GM12874 (cell line): ENCODE measurements at regions not wholly inside any gene's neighbourhood (a gene's known extent, or its start where the extent isn't known, plus 50 kb on each side); places are given as distances from the start of the nearest gene placed in this dataset.

Experiments used
- TF ChIP-seq, protein P1 (sequence below): IDR thresholded peaks from 2 replicates; pipeline ENCODE4 v1.5.1; 2011; ENCODE audit warnings: low read depth, mild to moderate bottlenecking, control low read depth, low read length, moderate library complexity; ENCODE audit not compliant: insufficient read depth

DNA sequence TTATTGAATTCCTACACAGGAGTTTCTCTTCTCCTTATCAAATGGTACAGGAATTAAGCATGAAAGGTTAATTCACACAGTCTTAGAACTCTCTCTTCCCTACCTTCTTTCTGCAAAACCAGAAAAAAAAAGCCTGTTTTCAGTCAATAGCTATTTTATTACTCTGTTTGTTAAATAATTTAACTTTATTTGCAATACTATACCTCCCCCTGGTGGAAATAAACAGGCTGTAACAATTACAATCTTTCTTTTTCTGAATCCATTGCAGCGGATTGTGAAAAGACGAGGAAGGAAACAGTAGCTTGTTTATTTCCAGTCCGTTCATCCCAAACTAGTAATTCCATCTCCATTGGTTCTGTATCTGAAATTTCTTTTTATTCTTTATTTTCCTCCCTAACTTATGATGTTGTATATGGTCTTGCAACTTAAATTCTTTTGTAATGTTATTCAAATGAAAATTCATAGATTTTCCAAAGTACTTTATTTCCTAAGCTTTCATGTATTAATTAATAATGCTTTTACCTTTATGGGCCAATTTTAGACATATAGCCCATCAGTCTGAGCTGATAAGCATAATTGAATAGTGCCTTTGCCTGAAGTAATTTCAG is 165.2 kb downstream of the SH3BP4 start:
- TF ChIP-seq, protein P1, sequence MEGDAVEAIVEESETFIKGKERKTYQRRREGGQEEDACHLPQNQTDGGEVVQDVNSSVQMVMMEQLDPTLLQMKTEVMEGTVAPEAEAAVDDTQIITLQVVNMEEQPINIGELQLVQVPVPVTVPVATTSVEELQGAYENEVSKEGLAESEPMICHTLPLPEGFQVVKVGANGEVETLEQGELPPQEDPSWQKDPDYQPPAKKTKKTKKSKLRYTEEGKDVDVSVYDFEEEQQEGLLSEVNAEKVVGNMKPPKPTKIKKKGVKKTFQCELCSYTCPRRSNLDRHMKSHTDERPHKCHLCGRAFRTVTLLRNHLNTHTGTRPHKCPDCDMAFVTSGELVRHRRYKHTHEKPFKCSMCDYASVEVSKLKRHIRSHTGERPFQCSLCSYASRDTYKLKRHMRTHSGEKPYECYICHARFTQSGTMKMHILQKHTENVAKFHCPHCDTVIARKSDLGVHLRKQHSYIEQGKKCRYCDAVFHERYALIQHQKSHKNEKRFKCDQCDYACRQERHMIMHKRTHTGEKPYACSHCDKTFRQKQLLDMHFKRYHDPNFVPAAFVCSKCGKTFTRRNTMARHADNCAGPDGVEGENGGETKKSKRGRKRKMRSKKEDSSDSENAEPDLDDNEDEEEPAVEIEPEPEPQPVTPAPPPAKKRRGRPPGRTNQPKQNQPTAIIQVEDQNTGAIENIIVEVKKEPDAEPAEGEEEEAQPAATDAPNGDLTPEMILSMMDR: peak; percentile 24; the same call in 1 of the 2 replicates

DNA sequence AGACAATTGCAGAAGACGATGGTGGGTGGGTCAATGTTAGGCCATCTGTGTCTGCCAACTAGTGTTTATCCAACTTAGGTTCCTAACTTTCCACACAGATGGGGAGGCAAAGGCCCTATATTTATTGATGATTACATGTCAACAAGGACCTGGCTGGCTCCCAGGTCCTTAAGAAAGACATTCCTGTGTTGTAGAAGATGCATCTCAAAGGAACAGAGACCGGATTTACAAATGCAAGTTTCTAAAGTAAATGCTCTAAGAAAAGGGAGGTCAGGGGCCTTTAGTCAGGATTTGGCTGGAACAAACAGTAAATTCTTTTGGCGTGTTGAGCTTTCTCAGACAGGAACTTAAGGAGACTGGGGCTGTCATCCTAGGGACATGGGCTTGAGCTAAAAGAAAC is 175.0 kb downstream of the SH3BP4 start:
- TF ChIP-seq, protein P1: no peak

DNA sequence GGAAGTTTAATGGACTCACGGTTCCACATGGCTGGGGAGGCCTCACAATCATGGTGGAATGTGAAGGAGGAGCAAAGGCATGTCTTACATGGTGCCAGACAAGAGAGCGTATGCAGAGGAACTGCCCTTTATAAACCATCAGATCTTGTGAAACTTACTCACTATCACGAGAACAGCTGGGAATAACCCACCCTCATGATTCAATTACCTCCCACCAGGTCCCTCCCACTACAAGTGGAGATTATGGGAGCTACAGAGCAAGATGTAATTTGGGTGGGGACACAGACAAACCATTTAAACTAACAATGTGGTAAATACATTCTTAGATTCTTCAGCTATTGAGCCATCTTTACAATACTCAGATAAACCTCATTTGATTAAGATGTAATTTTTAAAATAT is 176.1 kb downstream of the SH3BP4 start:
- TF ChIP-seq, protein P1: no peak

DNA sequence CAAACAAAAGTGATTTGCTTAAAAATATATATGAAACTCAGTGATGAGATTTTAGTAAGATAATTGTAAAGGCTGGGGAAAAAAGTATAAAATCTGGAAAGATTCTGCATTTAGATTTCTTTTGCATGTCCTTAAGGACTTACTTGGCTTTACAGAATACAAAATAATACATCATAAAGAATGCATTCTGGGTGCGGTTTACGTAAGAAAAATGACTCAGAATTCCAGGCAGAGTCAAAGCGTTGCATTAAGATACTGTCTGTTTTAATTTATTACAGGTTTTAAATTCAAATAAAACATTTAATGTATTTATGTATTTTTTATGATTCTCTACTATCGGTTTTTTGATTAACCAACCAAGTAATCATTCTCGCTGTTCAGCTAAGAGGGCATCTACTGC is 178.0 kb downstream of the SH3BP4 start:
- TF ChIP-seq, protein P1: no peak

DNA sequence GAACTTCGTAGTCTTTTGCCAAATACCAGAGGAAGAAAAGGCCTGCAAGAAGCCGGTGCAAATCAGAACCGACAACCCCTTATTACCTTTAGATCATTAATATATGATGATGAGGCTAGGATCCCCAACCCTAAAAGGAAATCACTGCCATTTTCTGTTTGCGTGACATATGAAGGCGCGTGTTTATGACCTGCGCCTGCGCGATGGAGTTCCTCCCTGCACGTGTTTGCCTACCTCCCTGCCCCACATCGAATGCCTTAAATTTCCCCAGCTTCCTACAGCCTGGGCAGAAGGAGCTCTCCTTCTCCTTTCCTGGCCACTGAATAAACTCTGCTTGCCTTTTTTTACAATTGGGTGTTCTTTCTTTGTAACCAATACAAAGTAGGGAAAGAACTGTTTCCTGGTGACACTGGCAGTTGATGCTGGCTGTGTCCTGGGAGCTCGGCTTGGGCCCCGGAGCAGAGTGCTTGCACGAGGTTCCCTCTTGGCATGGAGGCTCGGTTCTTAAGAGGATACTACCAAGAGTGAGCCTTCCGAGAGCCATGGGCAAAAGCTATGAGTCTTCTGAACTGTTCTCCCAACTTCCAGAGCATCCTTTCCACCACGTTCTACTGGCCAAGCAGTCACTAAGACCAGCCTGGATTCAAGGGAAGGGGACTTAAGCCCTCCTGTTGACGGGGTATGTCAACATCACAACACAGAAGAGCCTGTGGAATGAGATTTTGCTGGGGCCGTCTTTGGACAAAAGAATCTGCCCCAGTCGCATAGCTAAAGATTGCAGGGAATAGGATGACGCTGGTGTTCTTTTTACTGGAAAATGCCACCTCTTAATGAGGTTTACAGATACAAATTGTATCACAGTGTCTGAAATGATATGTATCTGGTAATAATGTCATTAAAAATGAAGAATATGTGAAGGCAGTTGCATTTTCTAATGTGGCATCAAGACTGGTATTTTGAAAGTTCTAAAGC is 179.8 kb downstream of the SH3BP4 start:
- TF ChIP-seq, protein P1: no peak

DNA sequence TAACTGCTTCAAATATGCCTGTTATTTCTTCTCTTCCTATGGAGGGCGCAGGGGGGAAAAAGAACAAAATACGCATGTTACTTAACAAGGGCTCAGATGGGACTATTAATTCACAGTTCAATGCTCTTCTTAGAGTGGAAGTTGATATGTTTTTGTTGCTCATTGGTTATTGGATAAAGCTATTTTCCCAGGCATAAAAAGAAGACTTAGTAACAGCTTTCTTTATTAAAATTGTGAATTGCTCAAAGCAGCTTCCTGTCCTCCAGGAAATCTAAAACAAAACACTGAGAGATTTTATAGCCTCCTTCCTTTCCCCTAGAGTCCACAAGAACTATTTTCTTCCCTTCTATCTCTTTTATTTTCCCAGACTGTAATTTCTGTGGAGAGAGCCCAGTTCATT is 180.8 kb downstream of the SH3BP4 start:
- TF ChIP-seq, protein P1: no peak

DNA sequence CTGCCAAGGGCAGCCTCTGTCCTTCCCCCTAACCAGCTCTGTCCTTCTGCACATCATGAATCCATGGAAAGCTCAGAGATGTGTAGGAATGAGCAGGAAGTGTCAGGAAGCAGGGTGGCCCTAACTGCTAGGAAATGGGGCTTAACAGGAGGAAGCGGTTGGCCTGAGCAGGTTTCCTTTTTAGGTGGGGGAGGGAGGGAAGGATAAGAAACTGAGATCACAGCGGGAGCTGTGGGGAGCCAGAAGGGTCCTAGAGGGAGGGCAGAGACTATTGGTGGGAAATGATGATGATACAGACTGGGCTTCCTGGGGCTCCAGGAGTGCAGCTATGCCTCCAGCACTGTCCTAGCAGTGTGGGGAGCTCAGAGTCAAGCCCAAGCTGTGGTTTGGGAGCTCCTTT is 182.0 kb downstream of the SH3BP4 start:
- TF ChIP-seq, protein P1: no peak
